ENCODE measurements at regions not wholly inside any gene's neighbourhood (a gene's known extent, or its start where the extent isn't known, plus 50 kb on each side); places are given as distances from the start of the nearest gene placed in this dataset.
"Not testable (repeated sequence)": the region's sequence is repeated elsewhere in the genome, so short reads cannot be mapped to it uniquely, and the experiment has no call there.

DNA sequence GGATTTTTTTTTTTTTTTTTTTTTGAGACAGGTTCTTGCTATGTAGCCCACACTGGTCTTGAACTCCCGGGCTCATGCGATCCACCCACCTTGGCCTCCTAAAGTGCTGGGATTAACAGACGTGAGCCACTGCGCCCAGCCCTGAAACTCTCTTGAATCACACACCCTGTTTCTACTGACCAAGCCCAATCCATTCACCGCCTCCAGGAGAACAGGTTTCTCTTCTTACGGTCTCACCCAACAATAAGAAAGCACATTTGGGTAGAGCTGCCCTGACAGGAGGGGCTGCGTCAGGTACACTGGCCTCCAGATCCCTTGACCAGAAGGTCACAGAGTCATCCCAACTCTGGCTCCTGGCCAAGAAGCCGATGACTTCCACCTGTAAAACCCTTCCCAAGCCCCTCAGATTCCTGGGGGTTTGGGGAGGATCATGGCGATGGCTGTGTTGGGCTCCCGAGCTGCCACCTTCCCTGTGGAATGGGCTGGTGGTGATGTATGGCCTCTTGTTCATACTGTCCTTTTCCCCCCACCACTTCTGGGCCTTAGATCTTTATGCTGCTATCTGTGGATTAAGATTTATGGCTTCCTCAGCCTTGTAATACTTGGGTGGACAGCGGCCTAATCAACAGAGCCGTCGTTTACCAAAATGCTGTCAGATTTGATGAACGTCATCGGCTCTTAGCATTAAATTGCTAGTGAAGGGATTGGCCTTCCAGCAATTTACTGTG lies 89.1 kb downstream of the KATNIP start:
- peak; percentile 18 for DNase-seq (ENCODE audit: low read depth, low spot score)

DNA sequence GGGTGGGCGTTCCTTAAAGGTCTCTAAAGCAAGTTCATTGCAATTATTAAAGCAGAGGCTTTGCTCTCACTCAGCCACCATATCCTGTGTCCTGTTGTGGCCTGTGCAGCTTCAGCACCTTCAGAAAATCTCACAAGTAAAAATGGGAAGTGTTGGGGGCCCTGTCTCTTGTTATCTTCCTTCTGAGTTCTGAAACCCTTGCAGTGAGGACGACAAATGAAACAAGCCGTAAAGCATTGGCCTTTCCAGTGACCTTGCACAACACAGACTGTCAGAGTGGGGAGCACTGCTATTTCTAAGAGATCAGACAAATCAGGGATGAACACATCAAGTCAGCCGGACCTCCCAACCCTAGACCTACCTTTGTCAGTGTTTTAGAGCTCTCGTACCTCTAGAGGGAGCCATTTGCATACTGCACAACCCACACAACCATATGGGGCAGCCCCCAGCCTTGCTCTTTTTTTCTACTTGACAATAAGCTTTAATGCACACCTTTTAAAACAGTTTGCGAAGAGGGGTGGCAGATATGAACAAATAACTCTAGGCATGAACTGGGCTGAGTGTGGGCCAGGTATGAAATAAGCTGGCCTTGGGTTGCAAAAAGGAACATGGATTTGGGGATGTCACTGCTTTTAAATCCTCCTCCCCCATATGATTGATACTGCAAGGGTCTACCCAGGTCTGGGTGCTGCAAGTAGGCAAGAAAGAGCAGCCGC lies 89.8 kb downstream of the KATNIP start:
- DNase-seq (ENCODE audit: low read depth, low spot score) = peak; percentile 70

DNA sequence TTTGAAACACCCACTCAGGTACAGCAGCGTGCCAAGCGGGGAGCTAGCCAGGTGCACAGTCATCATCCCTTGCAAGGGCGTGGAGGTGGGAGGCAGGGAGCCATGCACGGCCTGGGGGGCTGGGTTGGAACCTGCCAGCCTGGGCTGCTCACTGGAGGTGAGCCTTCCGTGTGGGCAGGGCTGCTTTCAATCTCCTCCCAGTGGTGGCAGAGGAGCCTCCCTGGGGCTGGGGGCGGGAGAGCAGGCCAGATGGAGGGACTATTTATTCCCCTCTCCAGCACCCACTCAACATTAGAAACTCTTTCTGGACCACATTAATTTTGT lies 90.3 kb downstream of the KATNIP start:
- peak; percentile 66 for DNase-seq (ENCODE audit: low read depth, low spot score)

DNA sequence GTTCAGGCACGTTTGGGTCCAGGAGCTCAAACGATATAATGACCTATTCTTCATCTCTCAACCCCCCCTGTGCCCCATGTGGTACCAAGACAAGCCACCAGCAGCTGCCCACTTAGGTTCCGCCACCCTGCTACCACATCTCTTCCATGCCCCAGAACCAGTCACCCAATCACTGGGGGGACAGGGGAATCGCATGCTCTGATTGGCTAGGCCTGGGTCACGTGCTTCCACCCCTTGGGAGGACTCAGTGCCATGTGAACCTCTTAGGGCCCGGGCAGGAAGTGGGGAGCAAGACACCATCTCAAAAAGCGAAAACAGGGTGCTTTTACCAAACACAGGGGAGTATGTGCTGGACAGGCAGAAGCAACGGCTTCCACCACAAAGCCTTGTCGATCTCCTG lies 91.3 kb downstream of the KATNIP start:
- no peak for DNase-seq (ENCODE audit: low read depth, low spot score)

DNA sequence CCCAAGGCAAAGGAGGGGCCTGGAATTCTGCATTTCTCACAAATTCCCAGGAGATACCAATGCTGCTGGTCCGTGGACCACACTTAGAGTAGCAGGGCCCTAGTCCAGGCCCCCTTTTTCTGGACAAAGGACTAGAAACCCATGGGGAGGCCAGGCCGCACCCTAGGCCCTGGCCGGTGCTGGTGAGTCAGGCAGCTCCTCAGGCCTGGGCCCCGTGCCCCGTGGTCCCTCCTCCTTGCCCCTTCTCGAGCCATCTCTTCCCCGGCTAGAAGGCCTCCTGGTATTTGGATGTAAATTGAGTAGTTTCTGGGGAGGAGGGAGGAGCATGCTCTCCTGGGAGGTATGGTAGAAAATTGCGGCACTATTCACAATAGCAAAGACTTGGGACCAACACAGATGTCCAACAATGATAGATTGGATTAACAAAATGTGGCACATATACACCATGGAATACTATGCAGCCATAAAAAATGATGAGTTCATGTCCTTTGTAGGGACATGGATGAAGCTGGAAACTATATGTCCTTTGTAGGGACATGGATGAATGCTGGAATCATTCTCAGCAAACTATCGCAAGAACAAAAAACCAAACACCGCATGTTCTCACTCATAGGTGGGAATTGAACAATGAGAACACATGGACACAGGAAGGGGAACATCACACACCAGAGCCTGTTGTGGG lies 91.9 kb downstream of the KATNIP start:
- DNase-seq (ENCODE audit: low read depth, low spot score) = not testable (repeated sequence)

DNA sequence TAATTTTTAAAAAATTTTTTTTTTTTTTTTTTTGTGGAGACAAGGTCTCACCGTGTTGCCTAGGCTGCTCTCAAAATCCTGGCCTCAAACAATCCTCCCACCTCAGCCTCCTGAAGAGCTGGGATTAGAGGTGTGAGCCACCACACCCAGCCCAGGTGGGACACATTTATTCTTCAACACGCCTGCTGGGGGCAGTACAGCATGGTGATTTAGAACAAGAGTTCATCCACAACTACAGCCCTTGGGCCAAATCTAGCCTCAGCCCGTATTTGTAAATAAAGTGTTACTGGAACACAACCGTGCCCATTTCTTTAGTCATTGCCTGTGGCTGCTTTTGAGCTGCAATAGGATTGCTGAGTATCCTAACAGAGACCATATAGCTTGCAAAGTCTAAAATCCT lies 92.8 kb downstream of the KATNIP start:
- peak; percentile 35 for DNase-seq (ENCODE audit: low read depth, low spot score)

DNA sequence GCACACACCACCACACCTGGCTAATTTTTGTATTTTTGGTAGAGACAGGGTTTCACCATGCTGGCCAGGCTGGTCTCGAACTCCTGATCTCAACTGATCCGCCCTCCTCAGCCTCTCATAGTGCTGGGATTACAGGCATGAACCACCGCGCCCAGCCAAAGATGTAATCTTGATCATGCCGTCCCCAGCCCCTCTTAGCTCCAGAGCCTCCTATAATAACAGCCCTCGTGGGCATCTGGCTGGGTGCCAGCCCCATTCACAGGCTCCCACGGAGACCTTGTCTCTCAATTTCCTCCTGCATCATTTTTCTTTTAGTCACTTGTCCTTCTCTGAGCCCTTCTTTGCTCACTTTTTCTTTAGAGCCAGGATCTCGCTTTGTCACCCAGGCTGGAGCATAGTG lies 94.2 kb downstream of the KATNIP start:
- DNase-seq (ENCODE audit: low read depth, low spot score) = no peak

DNA sequence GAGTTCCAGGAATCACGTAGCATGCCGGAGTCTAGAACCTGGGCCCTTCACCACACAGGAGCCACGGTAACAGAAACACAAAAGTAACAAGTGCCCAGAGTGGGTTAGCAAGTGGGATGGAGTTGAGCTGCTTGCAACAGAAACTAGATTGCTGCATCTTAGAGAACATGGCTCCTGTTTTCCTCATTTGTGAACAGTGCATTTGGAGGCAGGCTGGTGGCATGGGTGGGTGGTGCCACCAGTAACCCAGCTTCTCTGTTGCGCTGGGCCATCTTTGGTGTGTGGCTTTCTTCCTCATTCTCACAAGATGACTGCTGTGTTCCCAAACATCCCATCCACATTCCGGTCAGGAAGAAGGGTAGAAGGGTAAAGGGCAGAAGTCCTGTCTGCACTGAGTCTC lies 95.5 kb downstream of the KATNIP start:
- no peak for DNase-seq (ENCODE audit: low read depth, low spot score)

DNA sequence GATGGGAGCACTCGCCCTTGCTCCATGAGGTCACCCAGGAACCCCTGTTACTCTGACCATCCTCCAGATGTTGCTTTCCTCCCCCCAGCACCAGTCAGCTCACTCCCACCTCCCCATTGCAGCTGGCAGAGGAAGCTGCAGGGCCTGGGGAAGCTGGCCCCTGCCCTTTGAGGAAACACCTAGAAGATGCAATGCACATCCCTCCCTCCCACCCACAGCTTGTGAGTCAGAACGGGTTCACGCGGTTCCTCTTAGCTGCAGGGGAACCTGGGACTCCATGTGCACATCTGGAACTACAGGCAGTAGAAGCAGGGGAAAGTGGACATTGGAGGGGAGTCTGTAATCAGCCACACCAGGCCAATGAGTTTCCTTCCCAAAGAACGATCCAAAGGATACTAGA lies 96.9 kb downstream of the KATNIP start:
- no peak for DNase-seq (ENCODE audit: low read depth, low spot score)

DNA sequence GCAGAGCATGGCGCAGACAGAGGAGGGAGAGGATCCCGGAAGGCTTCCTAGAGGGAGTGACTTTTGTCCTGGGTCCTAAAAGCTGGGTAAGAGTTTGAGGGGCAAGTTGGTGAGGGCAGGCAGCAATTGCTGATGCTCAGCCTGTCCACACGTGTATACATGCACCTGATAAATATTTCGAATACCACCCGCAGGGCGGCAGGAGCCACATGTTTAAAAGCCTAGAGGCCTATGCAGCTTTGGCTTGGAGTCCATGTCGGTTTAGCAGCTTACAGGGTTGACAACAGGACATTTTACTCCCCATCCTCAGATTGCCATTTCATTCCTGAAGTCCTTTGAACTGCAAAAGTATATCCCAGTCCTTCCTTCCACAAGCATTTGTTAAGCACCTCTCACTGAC lies 99.1 kb downstream of the KATNIP start:
- no peak for DNase-seq (ENCODE audit: low read depth, low spot score)

DNA sequence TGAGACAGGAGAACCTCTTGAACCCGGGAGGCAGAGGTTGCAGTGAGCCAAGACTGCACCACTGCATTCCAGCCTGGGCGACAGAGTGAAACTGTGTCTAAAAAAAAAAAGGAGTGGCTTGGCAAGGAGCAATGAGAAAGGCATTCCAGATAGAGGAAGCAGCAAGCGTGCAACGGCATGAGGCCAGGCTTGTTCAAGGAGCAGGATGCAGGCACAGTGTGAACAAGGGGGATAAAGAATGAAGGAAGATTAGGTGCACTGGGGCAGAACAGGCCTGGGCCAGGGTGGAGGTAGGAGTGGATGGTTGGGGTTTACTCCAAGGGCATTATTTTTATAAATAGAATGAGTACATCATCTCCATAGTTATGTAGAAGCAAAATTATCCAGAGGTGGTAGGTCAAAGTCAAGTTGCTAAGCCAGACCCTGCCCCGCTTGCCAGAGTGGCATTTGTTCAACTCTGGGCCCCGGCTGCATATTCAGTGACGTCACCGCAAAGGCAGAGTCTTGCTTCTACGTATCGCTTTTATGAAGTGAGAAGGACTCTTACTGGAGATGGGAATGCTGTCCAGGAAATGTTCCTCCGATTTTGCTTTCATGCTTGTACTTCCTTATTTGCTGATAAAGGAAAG lies 100.2 kb downstream of the KATNIP start:
- no peak for DNase-seq (ENCODE audit: low read depth, low spot score)

DNA sequence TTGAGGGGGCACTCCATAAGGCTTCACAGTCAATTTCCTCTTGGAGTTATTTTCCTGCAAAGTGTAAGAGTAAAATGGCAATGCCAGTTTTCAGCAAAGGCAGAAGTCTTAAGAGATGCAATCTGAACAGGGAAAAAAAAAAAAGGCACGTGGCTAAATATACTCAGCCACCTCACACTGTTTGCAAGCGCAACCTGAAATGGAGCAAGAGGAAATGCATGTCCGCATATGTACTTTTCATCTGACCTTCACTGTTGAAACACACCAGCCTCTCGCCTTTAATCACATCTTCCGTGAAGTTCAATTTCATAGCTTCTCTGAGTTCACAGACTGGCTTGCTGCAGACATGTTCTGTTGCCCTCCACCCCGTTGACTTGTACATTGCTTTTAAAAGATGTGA lies 101.4 kb downstream of the KATNIP start:
- DNase-seq (ENCODE audit: low read depth, low spot score) = no peak

DNA sequence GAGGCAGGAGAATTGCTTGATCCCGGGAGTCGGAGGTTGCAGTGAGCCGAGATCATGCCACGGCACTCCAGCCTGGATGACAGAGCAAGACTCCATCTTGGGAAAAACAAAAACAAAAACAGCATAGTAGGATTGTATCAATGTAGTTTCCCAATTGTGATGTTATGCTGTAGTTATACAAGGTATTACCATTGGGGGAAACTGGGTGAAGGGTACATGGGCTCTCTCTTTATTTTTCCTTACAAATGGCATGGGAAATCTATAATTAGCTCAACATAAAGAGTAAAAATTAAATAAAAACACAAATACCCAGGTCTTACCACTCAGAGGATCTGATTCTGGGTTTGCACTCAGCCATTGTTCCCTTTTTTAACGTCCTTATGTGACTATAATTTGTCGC lies 107.9 kb downstream of the KATNIP start:
- no peak for DNase-seq (ENCODE audit: low read depth, low spot score)

DNA sequence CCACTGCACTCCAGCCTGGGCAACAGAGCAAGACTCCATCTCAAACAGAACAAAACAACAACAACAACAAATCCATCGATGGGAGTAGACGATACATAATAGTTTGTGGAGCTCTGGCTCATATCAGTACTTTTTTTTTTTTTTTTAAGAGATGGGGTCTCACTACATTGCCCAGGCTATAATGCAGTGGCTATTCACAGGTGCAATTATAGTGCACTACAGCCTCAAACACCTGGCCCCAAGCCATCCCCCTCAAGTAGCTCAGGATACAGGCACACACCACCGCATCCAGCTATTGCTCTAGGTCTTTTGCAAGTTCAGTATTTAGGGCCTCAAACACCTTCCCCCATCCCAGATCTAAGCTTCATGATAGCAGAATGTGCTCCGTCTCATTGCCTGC lies 110.6 kb downstream of the KATNIP start:
- DNase-seq (ENCODE audit: low read depth, low spot score) = no peak

DNA sequence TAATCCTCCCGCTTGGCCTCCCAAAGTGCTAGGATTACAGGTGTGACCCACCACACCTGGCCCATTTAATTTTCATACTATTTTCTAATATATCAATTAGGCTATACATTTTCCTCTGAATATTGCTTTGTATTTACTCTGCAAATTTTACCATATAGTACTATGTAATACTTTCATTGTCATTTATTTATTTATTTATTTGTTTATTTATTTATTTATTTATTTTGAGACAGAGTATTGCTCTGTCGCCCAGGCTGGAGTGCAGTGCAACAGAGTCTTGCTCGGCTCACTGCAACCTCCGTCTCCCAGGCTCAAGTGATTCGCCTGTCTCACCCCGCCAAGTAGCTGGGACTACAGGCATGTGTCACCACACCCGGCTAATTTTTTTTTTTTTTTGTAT lies 113.3 kb downstream of the KATNIP start:
- not testable (repeated sequence) for DNase-seq (ENCODE audit: low read depth, low spot score)

DNA sequence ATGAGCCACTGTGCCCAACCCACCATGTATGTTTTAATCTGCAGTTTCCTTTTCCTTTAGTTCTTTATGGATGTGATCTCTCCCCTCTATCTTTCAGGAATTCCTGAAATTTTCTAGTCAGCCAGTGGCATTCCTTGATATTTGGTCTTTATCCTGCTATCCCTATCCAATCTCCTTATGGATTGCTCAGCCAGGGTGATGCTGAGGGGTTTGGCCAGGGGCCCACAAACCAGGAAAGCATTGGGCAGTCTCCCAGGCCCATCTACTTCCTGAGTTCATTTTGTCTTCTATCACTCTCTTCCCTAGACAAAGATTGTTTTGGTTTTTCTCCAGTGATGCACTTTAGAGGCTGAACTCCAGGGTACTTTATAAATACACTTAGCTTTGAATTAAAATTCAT lies 115.9 kb downstream of the KATNIP start:
- no peak for DNase-seq (ENCODE audit: low read depth, low spot score)

DNA sequence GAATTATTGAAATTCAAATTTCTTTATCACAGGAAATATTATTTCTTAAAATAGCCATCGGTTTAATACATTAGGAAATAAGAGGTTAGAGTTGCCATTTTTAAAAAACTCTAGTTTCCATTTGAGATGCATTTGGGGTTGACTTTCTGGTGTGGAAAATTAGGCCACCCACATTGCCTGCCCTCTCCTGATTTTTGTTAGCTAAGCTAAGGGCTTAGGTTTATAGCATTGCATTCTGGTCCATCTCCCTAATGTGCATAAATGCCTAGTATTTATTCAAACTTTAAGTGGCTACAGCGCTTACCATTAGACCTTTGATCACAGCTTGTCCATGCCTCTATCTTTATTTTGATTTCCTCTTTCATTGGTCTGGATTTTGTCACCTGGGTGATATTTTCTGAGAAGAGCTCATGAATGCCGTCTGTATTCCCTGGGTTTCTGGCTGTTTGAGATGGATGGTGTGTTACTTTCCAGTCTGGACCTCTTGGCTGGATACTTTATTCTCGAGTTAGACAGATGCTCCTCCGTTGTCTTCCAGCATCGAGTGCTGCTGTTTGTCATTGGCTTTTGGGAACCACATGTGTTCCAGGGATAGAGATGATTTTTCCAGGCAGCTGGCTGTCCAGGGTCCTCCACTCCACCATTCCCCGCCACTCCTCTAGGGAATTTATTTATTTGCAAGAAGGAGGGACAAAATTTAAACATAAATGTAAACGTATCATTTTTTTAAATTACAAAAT lies 120.3 kb downstream of the KATNIP start:
- no peak for DNase-seq (ENCODE audit: low read depth, low spot score)

DNA sequence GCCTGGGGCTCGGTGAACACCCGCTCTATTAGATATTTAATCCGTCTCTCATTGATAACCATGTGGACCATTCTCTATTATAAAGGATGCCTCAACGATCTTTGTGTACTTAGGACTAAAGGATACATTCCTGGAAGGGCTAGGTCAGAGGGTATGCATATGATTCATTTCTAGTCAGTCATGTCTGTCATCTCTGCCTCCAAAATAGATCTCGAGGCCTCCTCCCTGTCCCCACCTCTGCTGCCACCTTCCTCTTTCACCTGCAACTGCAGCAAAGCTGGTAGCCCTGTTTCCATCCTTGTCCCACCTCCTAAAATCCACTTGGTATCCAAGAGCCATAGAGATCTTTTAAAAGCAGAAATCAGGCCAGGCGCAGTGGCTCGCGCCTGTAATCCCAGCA lies 121.5 kb downstream of the KATNIP start:
- DNase-seq (ENCODE audit: low read depth, low spot score) = peak; percentile 7

DNA sequence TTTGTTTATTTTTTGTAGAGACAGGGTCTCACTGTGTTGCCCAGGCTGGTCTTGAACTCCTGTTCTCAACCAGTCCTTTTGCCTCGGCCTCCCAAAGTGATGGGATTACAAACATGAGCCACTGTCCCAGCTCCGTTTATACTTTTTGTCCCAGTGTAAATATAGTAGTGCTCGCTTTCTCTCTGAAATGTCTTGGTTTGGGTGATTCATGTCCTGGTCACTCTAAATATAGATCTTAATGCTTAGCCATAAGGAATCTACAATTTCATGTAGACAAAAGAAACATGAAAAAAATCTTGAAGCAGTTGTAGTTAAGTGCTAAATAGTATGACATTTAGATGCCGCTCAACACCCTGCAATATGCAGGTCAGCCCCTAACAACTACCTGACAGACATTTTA lies 126.9 kb downstream of the KATNIP start:
- no peak for DNase-seq (ENCODE audit: low read depth, low spot score)

DNA sequence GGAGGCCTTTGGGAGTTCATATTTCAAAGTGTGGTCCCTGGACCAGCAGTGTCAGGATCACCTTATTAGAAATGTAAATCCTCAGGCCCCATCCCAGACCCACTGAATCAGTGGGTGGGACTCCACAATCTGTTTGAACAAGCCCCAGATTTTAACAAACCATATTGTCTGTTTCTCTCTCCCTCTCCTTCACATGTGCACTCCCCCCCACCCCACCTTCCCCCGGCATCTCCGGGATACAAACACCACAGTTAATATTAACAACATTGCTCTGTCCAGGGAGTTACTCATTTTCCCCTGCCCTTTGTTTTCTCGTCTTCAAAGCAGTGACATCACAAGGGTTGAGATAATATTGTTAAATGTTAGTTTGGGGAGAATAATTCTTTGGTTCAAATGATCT lies 127.3 kb downstream of the KATNIP start:
- DNase-seq (ENCODE audit: low read depth, low spot score) = no peak

DNA sequence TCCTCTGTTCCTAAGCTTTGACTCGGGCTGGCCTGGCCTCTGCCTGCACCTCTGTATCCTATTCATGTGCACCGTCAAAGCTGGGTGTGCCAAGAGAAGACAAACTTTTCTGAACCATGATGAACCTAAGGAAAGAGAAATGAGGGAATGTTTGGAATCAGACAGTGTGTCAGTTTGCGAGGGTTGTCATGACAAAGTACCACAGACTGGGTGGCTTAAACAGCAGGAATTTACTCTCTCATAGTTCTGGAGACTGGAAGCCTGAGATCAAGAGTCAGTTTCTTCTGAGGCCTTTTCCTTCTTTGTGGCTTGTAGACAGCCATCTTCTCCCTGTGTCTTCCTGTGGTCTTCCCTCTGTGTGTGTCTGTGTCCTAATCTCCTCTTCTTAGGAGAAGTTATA lies 129.0 kb downstream of the KATNIP start:
- no peak for DNase-seq (ENCODE audit: low read depth, low spot score)

DNA sequence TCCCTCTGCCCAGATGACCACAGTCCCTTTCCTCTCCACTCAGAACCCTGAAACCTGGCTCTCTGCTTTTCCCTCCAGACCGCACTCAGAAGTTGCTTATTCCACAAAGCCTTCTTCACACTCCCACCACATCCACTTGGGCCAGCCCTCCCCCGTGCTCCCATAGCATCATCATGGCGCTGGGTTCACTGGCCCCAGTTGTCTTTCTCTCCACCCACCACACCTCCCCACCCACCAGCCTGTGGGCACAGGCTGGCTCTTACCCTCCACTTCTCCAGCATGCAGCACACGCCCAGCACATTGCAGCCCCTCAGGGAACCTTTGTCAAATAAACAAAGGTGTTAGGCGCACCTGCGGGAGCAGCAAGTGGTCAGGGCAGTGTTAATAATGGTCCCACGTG lies 130.0 kb downstream of the KATNIP start:
- DNase-seq (ENCODE audit: low read depth, low spot score) = no peak
